Progenitor cell of endocrine pancreas (in vitro differentiated cells): ENCODE measurements at regions not wholly inside any gene's neighbourhood (a gene's known extent, or its start where the extent isn't known, plus 50 kb on each side); places are given as distances from the start of the nearest gene placed in this dataset.

Experiments
- DNase-seq: peaks from one replicate; pipeline ENCODE4 v3.0.0; 2021; ENCODE audit warnings: low spot score; ENCODE audit not compliant: unreplicated experiment
- H3K27ac Mint-ChIP-seq: 2 replicates; pipeline ENCODE4 v1.8.0; 2021; ENCODE audit warnings: mild to moderate bottlenecking, moderate library complexity, mixed read lengths
- H3K27me3 Mint-ChIP-seq: 2 replicates; pipeline ENCODE4 v1.8.0; 2021; ENCODE audit warnings: mixed read lengths
- H3K36me3 Mint-ChIP-seq: 2 replicates; pipeline ENCODE4 v1.8.0; 2022; ENCODE audit warnings: mixed read lengths; ENCODE audit not compliant: insufficient read depth
- H3K4me1 Mint-ChIP-seq: 2 replicates; pipeline ENCODE4 v1.8.0; 2021; ENCODE audit warnings: low read depth, mixed read lengths
- H3K4me3 Mint-ChIP-seq: 2 replicates; pipeline ENCODE4 v1.8.0; 2021; ENCODE audit warnings: low read depth, mild to moderate bottlenecking, moderate library complexity, mixed read lengths
- H3K9me3 Mint-ChIP-seq: 2 replicates; pipeline ENCODE4 v1.8.0; 2021; ENCODE audit warnings: low read depth, mixed read lengths
- TF ChIP-seq, protein P1 (sequence below): fragments of 200-600 bp; sonication (generic); IDR thresholded peaks from one replicate; pipeline ENCODE4 v1.5.0; 2021; ENCODE audit warnings: antibody characterized with exemption, mild to moderate bottlenecking; ENCODE audit not compliant: unreplicated experiment

DNA sequence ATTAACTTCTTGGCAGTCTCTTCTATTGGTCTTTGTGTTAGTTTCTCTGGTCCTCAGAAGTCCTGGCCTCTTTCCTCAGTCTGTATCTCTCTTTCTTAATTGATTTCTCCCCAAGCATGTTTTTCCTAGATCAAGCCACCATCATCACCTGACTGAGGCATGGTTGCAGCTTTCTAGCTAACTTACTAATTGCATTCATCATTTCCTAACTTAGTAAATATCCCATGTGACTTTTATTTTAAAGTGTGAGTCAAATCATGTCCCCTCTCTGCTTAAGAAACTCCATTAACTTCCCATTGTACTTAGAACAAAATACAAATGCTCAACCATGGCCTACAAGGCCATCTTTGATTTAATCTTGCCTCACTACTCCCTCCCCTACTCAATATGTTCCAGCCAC is 135.4 kb upstream of the FRMD4B start:
- no peak overlapping the region for H3K27ac Mint-ChIP-seq

GRCh38 chr3:69511361-69511760 is 125.5 kb upstream of the FRMD4B start:
- Mint-ChIP-seq H3K9me3 (peaks cover 20% of the 10 kb centered on the region), H3K36me3 (peaks cover 9% of the 10 kb centered on the region), H3K27ac (no peak overlapping the region), H3K4me1 (peaks cover 6% of the 10 kb centered on the region), H3K27me3 (no peaks in the 10 kb centered on the region), H3K4me3 (no peak overlapping the region)
- DNase-seq, result no peak
- TF ChIP-seq, protein P1, sequence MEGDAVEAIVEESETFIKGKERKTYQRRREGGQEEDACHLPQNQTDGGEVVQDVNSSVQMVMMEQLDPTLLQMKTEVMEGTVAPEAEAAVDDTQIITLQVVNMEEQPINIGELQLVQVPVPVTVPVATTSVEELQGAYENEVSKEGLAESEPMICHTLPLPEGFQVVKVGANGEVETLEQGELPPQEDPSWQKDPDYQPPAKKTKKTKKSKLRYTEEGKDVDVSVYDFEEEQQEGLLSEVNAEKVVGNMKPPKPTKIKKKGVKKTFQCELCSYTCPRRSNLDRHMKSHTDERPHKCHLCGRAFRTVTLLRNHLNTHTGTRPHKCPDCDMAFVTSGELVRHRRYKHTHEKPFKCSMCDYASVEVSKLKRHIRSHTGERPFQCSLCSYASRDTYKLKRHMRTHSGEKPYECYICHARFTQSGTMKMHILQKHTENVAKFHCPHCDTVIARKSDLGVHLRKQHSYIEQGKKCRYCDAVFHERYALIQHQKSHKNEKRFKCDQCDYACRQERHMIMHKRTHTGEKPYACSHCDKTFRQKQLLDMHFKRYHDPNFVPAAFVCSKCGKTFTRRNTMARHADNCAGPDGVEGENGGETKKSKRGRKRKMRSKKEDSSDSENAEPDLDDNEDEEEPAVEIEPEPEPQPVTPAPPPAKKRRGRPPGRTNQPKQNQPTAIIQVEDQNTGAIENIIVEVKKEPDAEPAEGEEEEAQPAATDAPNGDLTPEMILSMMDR, result no peak

More for the DNA sequence above, 135.4 kb upstream of the FRMD4B start:
- TF ChIP-seq, protein P1, result no peak
- H3K4me1 Mint-ChIP-seq, result peaks cover 13% of the 10 kb centered on the region
- no peak overlapping the region for H3K4me3 Mint-ChIP-seq
- DNase-seq, result no peak
- H3K9me3 Mint-ChIP-seq, result no peaks in the 10 kb centered on the region
- H3K36me3 Mint-ChIP-seq, result no peaks in the 10 kb centered on the region
- H3K27me3 Mint-ChIP-seq, result no peaks in the 10 kb centered on the region

GRCh38 chr3:69510481-69511030 is 124.7 kb upstream of the FRMD4B start:
- Mint-ChIP-seq H3K27me3 (no peaks in the 10 kb centered on the region), H3K27ac (no peak overlapping the region), H3K36me3 (peaks cover 9% of the 10 kb centered on the region), H3K9me3 (peaks cover 20% of the 10 kb centered on the region), H3K4me3 (no peak overlapping the region), H3K4me1 (peaks cover 9% of the 10 kb centered on the region)
- TF ChIP-seq, protein P1, result no peak
- DNase-seq, result no peak

GRCh38 chr3:69509288-69509687 is 123.4 kb upstream of the FRMD4B start:
- TF ChIP-seq, protein P1, result no peak
- Mint-ChIP-seq H3K4me3 (no peak overlapping the region), H3K27ac (no peak overlapping the region)

DNA sequence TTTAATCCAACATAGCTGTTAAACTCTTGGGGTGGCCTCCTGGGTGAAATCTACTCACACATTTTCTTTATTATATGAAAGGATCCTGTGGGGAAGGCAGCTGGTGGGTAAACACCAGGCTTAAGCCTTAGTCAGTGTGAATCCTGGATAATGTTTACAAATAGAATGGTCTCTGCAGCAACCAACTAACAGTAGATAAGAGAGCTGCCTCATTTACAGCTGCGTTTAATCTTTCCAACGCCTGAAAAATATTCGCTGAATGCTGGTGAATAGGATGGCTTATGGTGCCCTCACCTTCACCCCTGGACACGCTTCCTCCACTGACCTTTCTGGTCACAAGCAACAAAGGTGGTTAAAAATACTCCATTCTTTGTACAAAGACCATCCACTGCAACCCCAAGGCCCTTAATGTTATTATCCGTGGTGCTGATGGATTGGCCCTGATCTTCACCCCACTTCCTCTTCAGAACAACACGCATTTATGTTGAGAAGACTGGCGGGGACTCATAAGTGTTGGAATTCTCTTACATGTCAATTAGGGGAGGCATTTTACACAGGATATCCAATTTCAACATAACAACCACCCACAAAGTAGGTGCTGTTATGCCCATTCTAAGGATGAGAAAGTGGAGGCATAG is 120.0 kb upstream of the FRMD4B start:
- no peak for DNase-seq
- Mint-ChIP-seq H3K36me3 (peaks cover 2% of the 10 kb centered on the region), H3K4me1 (peaks cover 15% of the 10 kb centered on the region), H3K9me3 (peaks cover 7% of the 10 kb centered on the region), H3K4me3 (peak overlapping the region; percentile 25), H3K27ac (peak overlapping the region; percentile 90), H3K27me3 (no peaks in the 10 kb centered on the region)
- TF ChIP-seq, protein P1, result no peak

More at GRCh38 chr3:69509288-69509687, 123.4 kb upstream of the FRMD4B start:
- Mint-ChIP-seq H3K9me3 (peaks cover 15% of the 10 kb centered on the region), H3K27me3 (no peaks in the 10 kb centered on the region), H3K36me3 (peaks cover 5% of the 10 kb centered on the region), H3K4me1 (peaks cover 15% of the 10 kb centered on the region)
- DNase-seq, result no peak
